ENCODE measurements at regions not wholly inside any gene's neighbourhood (a gene's known extent, or its start where the extent isn't known, plus 50 kb on each side); places are given as distances from the start of the nearest gene placed in this dataset.

GRCh38 chr13:80751854-80752253 is 410.9 kb upstream of the SPRY2 start:
- no peak for FAIRE-seq
- POLR2A ChIA-PET = interaction anchor here (0.6 kb wide), 1 partner anchor 16 kb away, joined by 4 read pairs; no protein-coding TSS in a partner anchor
- WGBS (ENCODE audit: insufficient coverage, insufficient replicate concordance, low lambda C conversion rate, missing lambda C conversion rate) = 40% methylated on average over 1 of the region's 1 CpG
- in situ Hi-C loops (cut with MboI) = no loop called here
- intact Hi-C loops (cut with micrococcal nuclease; ENCODE audit: unreplicated experiment) = no loop called here
- TF ChIP-seq WRNIP1 (IDR thresholded peaks at IDR 0.05; ENCODE audit: borderline replicate concordance, low read depth, low read length) = no peak
- TF ChIP-seq GATAD2B (conservative IDR thresholded peaks at IDR 0.05; ENCODE audit: low read depth) = no peak
- TF ChIP-seq MXI1 (IDR thresholded peaks at IDR 0.05; ENCODE audit: low read depth, low read length) = no peak
- TF ChIP-seq CREM (IDR thresholded peaks at IDR 0.05; ENCODE audit: low read depth) = no peak
- TF ChIP-seq SMAD5 (IDR thresholded peaks at IDR 0.05; ENCODE audit: low read depth) = no peak
- no peak for TF ChIP-seq CUX1 (IDR thresholded peaks at IDR 0.05; ENCODE audit: insufficient replicate concordance, low read depth, low read length)
- no TSS peak for BruUV-seq (replicated peaks)
- CTCF ChIA-PET = interaction anchor here (0.5 to 0.9 kb wide), 2 partner anchors 30 to 967 kb away, joined by 3 read pairs; no protein-coding TSS in a partner anchor
- no peak overlapping the region for H3K4me3 ChIP-seq
- RAD21 ChIA-PET (ENCODE audit: unreplicated experiment) = interaction anchor here (1.1 kb wide), 1 partner anchor 266 kb away, joined by 3 read pairs; no protein-coding TSS in a partner anchor
- H3K79me2 ChIP-seq (ENCODE audit: control insufficient read depth, insufficient read depth, low read length) = no peaks in the 10 kb centered on the region
- H3K27ac ChIP-seq (ENCODE audit: control insufficient read depth, insufficient read depth) = no peak overlapping the region
- no peaks in the 10 kb centered on the region for H3K27me3 ChIP-seq (replicated peaks in 1 of 2; ENCODE audit: control insufficient read depth in 2 of 2, insufficient read depth in 2 of 2, low read length in 1 of 2)
- ATAC-seq = peak; percentile 29
- H4K20me1 ChIP-seq (ENCODE audit: control insufficient read depth, insufficient read depth) = no peaks in the 10 kb centered on the region
- H3K4me2 ChIP-seq (ENCODE audit: control insufficient read depth, insufficient read depth) = no peak overlapping the region
- no peak overlapping the region for H2AFZ ChIP-seq (ENCODE audit: control insufficient read depth, low read depth, low read length)
- H3K4me1 ChIP-seq (ENCODE audit: control insufficient read depth, insufficient read depth, low read length) = no peaks in the 10 kb centered on the region
- DNase-seq (ENCODE audit: low read depth, low spot score) = no peak
- H3K9me3 ChIP-seq (replicated peaks; ENCODE audit: control insufficient read depth, insufficient read depth, low read length) = no peaks in the 10 kb centered on the region
- H3K36me3 ChIP-seq (ENCODE audit: control insufficient read depth in 2 of 2, insufficient read depth in 2 of 2, low read length in 1 of 2) = no peaks in the 10 kb centered on the region
- SMC1A ChIA-PET (ENCODE audit: uncharacterized antibody, unreplicated experiment) = interaction anchor here (0.8 to 1.8 kb wide), 4 partner anchors 9 to 69 kb away, joined by 4 to 6 read pairs (median 5); no protein-coding TSS in a partner anchor
- H3K9ac ChIP-seq (ENCODE audit: control insufficient read depth, insufficient read depth, low read length) = no peak overlapping the region

All from GM12878 (cell line).